VCaP (cell line): ENCODE measurements at regions not wholly inside any gene's neighbourhood (a gene's known extent, or its start where the extent isn't known, plus 50 kb on each side); places are given as distances from the start of the nearest gene placed in this dataset.

ENCODE experiments used
- H3K27ac ChIP-seq: fragments of 450-650 bp; 2 replicates; pipeline ENCODE4 v1.5.1; 2017
- CTCF ChIP-seq: fragments of 450-650 bp; conservative IDR thresholded peaks from 2 replicates; pipeline ENCODE4 v1.5.1; 2017; ENCODE audit warnings: mild to moderate bottlenecking, moderate library complexity

DNA sequence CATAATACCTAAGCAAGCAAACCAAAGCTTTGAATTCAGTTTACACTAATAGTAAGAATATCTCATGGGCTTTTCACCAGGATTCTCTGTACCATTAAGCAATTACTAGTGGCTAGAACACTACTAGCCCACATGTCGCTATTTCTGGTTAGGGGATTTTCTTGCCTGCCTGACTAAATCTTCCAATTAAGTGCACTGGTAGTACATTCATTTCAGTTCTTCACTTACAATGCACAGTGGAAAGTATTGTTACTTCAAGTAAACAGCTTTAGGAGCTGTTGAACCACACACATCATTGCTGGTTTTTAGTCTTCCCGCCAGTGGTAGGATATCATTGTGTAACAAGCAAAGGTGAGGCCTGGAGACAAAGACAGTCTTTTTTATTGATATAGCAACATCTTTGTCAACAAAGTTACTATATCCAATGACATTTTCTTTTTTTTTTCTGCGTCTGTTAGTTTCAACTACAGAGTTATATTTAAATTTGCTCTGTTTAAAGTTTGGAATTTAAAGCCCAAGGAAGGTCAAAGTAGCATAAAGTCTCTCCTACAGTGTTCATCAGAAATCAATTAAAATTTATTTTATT, 826.8 kb upstream of the NR2F2 start:
- no peak for TF ChIP-seq CTCF
- H3K27ac ChIP-seq: no peak overlapping the region

- no peak for TF ChIP-seq CTCF
- no peak overlapping the region for H3K27ac ChIP-seq
These were observed 818.8 kb upstream of the NR2F2 start for GRCh38 chr15:95511671-95512070.

- no peak for TF ChIP-seq CTCF
- no peak overlapping the region for H3K27ac ChIP-seq
These were observed 817.6 kb upstream of the NR2F2 start for GRCh38 chr15:95512906-95513305.

- TF ChIP-seq CTCF: no peak
- H3K27ac ChIP-seq: no peak overlapping the region
These were observed 810.6 kb upstream of the NR2F2 start for GRCh38 chr15:95519887-95520286.

- TF ChIP-seq CTCF: no peak
- no peak overlapping the region for H3K27ac ChIP-seq
These were observed 810.0 kb upstream of the NR2F2 start for GRCh38 chr15:95520511-95520910.

DNA sequence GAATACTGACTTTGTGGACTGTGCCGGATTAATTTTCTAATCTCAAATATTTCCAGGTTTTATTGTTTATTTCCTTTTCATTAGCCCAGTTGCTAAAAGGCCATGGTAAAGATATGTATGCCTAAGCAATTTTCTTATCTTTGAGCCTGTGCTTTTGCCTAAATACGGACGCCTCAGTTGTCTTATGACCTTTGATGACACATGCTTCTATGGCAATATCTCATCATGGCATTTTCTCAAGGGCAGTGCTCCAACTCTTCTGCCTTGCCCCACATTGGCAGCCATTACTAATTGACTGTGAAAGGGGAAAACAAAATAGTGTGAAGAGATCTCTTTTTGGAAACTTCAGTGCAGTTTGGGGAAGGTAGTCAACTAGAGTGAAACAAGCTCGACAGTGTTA, 809.6 kb upstream of the NR2F2 start:
- no peak for TF ChIP-seq CTCF
- no peak overlapping the region for H3K27ac ChIP-seq

- H3K27ac ChIP-seq: no peak overlapping the region
- TF ChIP-seq CTCF: no peak
These were observed 808.0 kb upstream of the NR2F2 start for GRCh38 chr15:95522533-95522932.

DNA sequence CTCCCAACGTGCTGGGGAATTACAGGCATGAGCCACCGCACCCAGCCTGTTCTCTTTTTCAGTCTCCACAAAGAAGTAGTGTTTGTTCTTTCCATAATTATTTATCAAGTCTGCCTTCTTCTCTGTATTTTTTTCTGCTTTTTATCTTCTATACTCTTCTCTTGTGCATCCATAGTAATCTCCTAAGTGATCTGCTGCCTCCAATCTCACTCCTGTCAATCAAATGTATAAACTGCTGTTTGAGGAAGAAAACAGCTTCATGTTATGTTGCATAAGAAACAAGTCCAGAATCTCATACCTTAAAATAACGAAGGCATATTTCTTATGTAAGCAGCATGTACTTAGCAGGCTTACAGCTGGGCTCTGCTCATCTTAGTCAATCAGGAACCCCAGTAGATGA, 801.6 kb upstream of the NR2F2 start:
- TF ChIP-seq CTCF: no peak
- no peak overlapping the region for H3K27ac ChIP-seq
